DMS153 treated with DMSO at 0.1 percent for 48 hours (cell line): ENCODE measurements at regions not wholly inside any gene's neighbourhood (a gene's known extent, or its start where the extent isn't known, plus 50 kb on each side); places are given as distances from the start of the nearest gene placed in this dataset.
A peak's percentile ranks its signal among the peaks of the same experiment; 100 is the strongest.
"Not testable (repeated sequence)": the region's sequence is repeated elsewhere in the genome, so short reads cannot be mapped to it uniquely, and the experiment has no call there.

Experiments used
- DNase-seq: peaks from one replicate; lab custom pipeline; 2025; ENCODE audit not compliant: unreplicated experiment; lab: John Stamatoyannopoulos, UW

DNA sequence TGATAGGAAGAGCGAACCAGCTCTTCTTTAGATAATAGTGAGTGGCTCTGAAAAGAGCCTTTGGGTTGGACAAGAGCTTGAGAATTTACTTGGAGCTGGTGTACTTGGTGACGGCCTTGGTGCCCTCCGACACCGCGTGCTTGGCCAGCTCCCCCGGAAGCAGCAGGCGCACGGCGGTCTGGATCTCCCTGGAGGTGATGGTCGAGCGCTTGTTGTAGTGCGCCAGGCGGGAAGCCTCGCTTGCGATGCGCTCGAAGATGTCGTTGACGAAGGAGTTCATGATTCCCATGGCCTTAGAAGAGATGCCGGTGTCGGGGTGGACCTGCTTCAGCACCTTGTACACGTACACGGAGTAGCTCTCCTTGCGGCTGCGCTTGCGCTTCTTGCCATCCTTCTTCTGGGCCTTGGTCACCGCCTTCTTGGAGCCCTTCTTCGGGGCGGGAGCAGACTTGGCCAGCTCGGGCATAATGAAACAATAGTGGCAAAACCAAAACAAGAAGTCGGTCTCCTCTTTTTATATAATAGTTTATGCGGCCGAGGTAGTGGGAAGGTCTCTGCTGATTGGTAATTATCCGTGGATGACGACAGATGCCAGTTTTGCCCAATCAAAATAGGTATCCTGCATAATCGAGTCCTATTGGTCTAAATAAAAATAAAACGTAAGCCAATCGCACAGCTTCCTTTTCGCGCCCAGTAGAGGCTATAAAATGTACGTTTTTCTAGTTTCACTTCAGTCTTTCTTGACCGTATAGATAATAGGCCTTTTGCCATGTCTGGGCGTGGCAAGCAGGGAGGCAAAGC, 104.6 kb downstream of the OR2B2 start:
- peak; percentile 87 for DNase-seq

DNA sequence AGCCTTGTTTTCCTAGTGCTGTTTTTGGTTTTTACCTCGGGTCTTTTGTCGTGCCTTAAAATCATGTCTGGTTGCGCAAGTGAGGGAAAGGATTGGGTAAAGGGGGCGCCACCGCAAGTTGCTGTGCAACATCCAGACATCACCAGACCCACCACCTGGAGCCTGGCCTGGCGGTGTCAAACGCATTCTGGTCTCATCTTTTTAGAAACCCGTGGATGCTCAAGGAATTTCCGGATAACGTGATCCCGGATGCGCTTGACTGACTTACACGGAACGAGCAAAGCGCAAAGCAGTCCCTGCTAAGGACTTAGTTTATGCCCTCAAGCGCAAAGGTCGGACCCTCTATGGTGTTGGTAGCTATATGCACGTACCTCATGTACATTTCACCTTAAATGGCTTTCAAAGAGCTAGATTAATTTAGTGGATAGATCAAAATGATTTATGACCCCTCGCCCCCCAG, 105.2 kb downstream of the OR2B2 start:
- no peak for DNase-seq

DNA sequence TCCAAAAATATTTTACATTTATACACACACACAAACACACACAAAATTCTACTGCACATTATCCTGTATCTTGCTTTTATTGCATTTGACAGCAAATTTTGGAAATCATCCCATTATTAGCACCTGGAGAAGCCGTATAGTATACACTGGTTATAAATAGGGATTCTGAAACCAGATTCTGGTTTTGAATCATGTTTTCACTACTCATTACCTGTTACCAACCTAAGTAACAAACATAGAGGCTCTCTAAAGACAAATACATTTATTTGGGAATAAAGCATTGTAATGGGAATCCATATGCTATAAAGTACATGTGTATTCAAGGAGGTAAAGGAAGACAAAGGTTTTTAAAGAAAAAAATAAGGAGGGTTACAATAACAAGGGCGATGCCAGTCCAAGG, 106.8 kb downstream of the OR2B2 start:
- DNase-seq: no peak

DNA sequence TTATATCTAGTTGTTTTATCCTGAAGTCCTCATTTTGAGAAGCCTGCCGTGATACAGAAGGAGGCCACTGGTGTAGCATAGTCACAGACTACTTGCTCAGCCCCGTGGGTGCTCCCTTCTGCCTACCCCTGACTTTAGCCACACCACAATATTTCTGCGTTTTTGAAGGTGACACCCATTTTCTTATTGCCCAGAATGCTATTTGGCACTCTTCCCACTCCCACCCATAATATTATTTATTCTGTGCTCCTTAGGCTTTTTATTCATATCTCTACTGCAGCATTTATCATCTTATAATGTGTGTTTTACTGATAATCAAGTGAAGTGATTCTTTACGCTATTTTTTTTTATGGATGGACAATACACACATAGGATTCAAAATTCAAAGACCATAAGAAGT, 107.3 kb downstream of the OR2B2 start:
- DNase-seq: no peak

DNA sequence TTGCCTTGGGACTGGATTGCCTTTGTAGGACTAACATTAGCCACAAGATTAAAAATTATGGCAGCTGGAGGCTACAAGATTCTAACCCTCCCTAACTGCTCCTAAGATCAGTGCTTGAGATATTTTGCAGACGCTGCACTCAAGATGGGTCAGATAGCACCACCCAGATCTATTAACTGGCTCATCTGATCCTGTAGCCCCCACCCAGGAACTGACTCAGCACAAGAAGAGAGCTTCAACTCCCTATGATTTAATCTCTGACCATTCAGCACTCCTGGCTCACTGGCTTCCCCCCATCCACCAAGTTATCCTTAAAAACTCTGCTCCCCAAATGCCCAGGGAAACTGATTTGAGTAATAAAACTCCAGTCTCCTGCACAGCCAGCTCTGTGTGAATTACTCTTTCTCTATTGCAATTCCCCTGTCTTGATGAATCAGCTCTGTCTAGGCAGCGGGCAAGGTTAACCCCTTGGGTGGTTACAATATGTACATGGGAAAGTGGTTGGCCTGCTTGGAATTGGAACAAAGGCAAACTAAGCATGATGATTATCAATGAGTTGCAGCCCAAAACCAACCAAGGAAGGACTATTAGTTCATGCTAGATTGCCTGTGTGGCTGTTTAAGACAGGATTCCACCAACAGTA, 111.3 kb downstream of the OR2B2 start:
- no peak for DNase-seq

DNA sequence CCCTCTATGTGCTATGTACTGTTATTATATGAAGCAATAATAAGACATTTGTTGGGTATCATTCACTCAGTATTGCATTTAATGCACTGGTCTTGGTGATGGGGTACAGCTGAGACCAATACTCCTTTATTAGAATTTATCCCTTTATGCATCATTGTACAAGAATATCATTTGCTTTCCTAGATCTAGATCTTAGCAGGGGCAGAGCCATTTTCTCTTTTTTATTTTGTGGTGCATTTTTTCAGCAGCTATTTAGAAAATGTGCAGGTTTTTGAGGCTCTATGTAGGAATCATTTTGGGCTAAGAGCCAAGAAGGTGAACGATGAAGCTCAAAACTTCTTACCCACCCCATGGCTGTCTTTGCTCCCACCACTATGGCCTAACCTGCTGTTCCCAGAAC, 114.2 kb downstream of the OR2B2 start:
- DNase-seq: no peak

DNA sequence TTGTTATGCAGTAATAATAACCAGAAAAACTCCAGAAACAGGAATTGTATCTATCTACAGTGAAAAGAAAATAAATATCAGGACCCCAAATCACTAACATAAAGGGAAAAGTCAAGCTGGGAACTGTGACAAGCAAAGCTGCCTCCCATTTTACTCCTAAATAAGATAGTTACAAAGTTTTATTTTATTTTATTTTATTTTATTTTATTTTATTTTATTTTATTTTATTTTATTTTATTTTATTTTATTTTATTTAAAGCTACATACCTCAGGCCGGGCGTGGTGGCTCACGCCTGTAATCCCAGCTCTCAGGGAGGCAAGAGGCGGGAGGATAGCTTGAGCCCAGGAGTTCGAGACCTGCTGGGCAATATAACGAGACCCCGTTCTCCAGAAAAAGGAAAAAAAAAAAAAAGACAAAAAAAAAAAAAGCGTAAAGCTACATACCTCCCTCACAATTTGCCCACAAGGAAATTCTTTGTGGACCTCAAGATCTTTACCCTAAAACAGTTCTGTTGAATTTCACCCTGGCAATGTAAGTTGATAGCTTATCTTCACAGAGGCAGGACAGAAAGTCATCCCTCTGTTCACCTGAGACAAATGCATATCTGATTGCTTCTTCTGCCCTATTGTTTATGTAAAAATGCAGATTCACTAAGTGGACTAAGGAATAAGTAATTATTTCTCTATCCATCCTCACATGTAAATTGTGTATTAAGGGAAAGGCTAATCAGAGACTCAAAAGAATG, 115.3 kb downstream of the OR2B2 start:
- not testable (repeated sequence) for DNase-seq

DNA sequence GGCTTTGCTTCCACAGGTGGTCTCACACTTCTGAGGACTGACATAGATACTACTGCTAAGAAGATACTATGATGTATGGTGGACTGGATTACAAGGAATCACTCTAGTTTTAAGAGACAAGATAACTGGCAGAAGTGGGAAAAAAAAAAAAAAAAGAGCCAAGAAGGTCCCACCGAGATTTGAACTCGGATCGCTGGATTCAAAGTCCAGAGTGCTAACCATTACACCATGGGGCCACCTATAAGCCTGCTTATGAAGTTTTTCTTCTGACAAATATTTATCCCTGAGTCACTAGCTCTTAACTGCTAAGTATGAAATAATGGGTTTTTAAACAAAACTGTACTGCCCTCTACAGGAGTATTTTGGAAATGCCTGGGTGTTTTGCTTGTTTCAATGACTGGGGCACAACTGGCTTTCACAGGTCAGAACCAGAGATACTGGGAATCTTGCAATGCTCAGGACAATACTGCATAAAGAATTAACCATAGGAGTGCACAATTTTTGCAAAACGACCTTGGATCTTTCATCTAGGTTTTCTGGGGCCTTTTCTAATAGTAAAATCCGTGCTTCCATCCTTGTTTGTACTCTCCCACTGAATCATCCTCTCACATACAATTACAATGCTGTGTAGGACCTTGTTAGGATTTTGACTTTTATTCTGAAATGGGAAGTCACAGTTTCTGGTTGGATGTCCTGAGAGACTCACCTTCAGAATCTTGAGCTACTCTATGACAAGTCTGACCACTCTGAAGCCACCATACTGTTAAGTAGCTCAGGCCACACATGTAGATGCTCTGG, 116.3 kb downstream of the OR2B2 start:
- DNase-seq: peak; percentile 85

DNA sequence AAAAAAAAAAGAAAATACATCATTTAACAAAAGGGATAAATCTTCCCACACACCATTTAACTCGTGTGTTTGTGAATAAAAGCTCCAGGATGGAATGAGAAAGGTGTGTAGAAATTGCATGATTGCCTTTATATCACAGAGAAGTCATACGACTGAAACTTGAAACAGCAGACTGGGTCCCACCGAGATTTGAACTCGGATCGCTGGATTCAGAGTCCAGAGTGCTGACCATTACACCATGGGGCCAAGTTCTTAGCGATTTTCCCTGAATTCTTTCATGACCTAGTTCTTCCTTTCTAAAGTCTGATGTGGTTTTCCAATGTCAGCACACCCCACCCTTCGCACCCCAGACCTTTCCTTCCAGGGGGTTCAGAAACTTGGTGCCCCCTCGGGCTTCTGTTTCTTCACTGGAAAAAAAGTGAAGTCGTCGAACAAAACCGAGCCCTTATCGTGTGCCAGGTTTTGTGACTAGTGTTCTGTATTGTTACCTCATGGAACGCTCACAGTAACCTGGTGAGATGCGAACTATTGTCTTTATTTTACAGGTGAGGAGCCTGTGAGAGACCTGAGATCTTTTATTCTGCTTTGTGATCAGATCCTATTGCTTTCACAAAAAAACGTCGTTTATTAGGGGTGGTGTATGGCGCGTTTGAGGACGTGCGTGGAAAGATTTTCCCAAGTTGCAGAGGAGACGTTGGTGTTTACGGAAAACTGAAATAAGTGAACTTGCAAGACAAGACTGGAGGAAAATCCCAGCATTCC, 120.8 kb downstream of the OR2B2 start:
- DNase-seq: peak; percentile 61

DNA sequence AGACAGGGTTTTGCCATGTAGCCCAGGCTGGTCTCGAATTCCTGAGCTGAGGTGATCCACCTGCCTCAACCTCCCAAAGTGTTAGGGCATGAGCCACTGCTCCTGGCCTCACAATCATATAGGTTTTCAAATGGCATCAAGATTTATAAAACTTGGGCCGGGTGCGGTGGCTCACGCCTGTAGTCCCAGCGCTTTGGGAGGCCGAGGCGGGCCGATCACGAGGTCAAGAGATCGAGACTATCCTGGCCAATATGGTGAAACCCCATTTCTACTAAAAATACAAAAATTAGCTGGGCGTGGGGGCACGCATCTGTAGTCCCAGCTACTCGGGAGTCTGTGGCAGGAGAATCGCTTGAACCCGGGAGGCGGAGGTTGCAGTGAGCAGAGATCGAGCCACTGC, 123.8 kb downstream of the OR2B2 start:
- DNase-seq: not testable (repeated sequence)

DNA sequence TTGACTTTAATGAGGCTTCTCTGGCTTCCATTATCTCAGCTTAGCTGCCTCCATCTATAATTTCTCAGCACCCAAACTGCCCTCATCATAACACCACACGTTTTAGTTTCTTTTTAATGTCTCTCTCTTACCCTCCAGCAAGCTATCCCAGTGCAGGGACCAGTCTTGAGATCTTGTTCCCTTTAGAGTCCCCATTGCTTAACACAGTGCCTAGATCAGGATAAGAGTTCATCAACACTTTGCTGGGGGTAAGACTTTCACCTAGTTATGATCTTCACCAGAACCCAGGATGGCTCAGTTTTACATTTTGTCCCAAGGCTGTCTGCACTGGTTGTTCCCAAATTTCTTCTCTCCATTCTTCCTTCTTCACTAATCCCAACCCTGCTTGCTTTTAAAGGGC, 126.1 kb downstream of the OR2B2 start:
- DNase-seq: no peak

DNA sequence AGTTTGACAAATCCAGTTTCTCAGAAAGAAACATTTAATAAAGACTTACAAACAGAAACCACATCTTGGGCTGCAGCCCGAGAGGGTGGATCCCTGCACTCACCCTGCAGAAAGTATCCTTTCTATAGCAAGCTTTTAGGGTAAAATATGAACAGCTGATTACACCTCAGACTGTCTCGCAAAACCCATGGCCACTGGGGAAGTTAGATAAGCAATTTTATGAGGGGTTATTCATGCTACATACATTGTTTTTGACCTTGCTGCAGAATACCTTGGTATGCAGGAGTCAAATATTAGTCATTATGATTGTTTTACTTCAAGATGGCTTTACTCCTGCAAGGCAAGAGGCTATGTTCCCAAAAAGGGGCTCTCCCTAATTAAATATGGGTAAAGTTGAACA, 126.9 kb downstream of the OR2B2 start:
- no peak for DNase-seq

DNA sequence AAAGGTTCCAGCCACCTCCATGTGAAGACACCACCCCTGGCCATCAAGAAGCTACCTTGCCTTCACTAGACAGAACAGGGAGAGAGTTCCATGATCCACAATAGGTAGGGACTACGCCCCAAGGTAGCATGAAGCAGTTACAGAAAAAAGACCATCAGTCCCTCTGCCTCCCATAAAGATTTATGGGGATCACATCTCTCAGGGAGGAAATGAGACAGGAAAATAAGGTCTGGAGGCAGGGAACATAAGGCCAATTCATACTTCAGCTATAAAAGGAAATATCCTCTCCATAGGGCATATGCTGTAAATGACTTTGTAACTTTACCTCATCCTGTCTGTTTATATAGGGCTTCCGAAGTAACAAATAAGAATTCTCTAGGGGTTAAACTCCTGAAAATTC, 129.4 kb downstream of the OR2B2 start:
- DNase-seq: no peak

DNA sequence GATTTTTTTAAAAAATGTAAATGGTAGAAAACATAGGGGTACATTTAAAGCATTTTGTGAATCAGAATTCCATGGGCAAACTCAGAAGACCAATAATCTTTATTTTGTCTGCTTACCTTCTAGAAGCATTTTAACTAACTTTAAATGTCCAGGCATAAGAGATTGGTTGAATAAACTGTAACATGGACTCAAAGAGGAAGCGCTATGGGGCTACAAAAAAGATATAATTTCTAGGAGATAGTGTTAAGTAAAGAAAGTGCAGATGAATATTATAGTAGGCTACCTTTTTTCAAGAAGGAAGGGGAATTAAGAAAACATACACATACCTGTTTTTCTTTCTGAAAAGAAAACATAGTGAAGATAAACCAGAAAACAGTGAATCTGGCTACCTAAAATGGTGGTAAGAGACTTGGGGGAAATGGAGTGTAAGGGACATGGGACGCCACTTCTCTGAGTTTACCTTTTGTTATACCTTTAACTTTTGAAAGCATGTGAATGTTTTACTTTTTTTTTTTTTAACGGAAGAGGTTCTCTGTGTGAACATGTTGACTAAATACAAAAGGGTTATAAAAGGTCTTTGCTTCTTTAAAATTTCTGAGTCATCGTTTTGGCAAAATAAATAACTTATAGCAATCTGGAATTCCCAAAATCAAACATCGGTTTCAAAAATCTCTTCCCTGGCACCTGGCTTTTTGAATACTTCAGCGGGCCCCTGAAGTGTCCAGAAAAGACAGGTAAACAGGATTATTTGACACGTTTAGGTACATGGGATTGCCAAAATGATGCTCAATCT, 133.4 kb downstream of the OR2B2 start:
- DNase-seq: no peak

DNA sequence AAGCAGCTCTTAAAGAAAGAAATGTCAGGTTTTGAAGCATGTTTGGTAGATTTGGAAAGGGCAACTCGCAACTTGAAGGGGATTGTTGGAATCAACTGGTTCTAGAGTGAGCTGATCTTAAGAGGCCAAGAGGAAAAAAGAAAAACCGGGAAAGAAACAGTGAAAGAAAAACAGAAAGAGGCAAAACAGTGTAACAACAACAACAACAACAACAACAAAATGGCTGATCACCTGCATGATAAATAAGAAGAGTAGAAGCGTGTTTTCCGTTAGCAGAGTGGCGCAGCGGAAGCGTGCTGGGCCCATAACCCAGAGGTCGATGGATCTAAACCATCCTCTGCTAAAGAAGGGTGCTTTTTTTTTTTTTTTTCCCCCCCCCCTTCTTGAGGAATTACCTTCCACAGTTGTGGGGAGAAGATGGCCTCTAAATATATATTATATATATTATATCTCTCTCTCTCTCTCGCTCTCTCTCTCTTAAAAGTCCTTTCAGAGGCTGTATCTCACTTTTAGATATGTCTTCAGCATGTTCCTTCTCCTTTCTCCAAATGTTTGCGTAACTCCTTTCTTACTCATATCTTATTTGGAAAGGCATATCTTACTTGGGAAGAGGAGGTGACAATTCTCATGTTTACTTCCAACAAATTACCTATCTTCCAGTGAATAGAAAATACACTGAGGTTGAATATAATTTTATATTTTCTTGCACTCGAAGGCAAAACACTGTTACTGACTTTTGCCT, 134.4 kb downstream of the OR2B2 start:
- DNase-seq: no peak

DNA sequence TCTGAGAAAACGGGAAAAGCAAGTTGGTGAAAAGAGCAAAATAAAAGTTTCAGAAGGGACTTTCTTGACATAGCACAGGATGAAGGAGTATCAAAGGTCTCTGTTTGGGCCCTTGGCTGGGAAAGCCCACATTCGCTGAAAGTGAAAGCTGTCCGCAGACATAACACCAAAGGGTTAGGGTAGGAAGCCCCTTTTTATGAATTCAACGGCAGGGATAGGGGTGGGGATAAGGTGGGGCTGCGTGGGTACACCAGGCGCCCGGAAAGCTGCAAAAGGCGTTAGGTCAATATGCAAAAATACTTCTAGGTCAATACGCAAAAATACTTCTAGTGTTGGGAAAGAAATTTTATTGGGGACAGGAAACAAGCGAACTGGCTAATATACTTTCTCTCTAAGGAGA, 135.1 kb downstream of the OR2B2 start:
- DNase-seq: no peak

DNA sequence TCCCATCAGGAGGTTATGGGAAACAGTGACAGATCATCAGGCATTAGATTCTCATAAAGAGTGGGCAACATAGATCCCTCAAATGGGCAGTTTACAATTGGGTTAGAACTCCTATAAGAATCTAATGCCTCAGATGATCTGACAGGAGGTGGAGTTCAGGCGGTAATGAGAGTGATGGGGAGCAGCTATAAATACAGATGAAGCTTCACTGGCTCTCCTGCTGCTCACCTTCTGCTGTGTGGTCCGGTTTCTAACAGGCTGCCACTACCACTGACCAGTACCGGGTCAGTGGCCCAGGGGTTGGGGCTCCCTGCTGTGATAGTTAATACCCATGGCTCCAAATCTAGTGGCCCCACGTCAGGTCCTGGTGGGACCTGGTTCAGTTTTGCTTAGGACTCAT, 135.7 kb downstream of the OR2B2 start:
- no peak for DNase-seq

DNA sequence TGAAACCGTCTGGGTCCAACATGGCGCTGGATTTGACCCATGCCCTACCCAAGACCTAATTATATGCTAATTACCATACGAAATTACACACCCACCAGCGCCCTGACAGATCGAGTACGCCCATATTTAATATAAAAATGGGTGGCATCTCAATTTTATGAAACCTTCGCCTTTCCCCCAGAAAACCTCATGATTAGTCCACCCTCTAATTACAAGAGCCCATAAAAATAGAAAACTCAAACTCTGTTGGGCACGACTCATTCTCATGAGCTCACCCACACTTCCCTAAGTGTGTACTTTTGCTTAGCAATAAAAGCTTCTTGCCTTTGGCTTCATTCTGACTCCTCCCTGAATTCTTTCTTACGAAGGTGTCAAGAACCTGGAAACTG, 136.4 kb downstream of the OR2B2 start:
- DNase-seq: no peak
